HG03175 (cell line): ENCODE measurements at regions not wholly inside any gene's neighbourhood (a gene's known extent, or its start where the extent isn't known, plus 50 kb on each side); places are given as distances from the start of the nearest gene placed in this dataset.

Experiments used
- ATAC-seq: cut with Tn5 transposase; IDR thresholded peaks from one replicate; pipeline ENCODE4 v1.9.1; 2021; ENCODE audit warnings: mild to moderate bottlenecking, moderate library complexity; ENCODE audit not compliant: unreplicated experiment

DNA sequence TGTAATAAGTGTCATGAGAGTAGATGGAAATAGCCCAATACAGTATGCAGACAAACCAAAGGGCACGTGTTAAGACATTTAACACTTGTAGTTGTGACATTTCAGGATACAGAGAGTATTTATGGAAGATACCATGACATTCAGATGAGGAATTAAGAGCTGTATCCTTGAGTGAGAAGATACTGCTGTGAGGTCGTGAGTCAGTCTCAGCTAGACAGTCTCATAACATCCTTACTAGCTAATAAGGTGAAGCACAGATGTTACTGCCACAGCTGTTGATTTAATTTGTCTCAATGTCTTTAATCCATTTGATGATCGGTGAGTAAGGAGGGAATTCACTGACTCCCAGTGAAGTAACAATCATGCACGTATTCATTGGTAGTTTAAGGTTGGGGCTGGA lies 288.0 kb upstream of the AKR1E2 start:
- no peak for ATAC-seq

DNA sequence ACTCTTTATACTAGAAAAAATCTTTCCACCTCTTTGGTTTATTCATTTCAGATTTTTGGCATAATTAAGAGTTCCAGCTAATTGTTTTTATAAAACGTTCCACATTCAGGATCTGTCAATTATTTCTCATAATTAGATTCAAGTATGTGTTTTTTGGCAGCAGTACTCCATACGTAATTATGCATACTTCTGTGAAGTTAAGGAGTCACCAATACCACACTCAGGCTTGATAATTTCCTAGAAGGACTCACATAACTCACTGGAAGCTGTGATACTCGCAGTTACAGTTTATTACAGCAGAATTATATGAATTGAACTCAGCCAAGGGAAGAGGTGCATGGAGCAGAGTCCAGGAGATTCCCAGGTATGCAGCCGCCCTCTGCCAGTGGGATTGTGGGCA lies 290.5 kb upstream of the AKR1E2 start:
- ATAC-seq, result no peak

DNA sequence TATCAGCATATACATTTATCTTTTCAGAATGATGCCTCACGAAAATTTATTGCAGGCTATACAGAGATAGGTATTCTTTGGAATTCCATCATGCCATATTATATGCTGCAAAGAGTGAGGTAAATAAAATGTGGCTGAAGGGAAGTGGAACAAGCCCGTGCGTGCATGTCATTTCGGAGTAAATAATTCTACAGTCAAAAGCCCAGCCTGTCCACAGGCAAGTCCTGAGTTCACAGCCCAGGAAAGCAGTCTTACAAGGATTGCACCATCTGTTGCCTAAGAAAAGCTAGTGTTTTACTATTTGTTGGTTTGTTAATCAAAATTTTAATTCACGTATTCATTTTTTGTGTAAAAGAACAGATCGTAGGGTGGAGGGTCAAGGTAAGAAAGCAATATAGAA lies 292.4 kb upstream of the AKR1E2 start:
- no peak for ATAC-seq

DNA sequence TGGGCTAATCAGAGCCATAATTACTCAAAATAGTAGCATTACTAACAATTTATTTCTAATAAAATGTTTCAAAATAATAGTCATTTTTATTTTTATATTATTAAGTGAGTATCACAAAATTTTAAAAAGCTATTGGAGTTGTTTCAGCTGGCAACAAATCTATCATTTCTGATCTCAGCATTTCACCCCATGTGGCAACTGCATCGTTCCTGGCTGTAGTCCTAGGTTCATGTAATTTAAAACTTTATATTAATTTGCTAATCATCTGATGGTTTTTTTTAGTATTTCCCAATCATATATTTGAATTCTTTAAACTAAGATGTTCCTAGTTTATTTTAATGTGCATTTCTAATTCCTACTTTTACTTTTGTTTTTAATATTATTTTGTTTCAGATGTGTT lies 293.0 kb upstream of the AKR1E2 start:
- ATAC-seq, result no peak

DNA sequence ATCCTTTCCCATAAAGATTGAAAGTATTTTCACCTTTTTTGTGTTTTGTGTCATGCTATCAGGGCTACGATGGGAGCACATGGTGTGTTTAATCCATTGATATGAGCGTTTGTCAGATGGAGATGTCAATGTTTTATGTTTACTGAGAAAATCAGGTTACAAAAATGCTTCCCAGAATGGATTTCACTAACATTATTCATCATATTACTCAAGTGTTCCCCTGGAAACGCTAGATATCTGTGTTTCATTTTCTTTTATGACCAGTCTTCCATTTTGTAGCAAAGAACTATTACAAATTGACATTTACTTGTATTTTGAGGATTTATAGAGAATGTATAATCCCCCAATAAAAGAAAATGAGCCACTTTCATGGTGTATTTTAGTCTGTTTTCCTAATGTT lies 293.5 kb upstream of the AKR1E2 start:
- no peak for ATAC-seq

DNA sequence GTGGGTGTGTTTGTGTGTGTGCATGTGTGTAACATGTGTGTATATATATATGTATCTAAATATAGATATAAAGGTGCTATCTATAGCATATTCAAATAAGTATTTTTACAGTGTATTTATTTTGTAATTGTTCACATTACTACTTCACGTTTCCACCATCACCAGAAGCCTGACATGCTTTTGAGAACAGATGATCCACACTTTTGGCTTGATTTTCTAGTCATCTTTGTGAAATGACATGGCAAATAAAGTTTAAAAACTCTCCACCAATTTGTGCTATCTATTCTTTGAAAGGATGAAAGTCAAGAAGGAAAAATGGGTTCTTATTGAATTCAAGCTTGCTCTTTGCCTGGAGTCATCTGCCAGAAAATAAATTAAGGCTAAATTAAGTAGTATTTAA lies 294.0 kb upstream of the AKR1E2 start:
- no peak for ATAC-seq

DNA sequence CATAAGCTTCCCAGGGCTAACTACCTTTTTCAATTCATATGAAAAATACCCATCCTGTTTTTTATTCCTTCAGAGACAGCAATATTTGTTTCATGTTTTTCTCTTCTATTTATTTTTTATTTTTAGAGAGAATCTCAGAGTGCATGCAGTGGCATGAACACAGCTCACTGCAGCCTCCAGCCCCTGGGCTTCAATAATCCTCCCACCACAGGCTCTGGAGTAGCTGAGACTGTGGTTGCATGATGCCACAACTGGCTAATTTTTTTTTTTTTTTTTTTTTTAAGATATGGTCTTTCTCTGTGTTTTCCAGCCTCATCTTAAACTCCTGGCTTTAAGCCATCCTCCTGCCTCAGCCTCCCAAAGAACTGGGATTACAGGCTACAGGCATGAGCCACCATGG lies 296.7 kb upstream of the AKR1E2 start:
- no peak for ATAC-seq

DNA sequence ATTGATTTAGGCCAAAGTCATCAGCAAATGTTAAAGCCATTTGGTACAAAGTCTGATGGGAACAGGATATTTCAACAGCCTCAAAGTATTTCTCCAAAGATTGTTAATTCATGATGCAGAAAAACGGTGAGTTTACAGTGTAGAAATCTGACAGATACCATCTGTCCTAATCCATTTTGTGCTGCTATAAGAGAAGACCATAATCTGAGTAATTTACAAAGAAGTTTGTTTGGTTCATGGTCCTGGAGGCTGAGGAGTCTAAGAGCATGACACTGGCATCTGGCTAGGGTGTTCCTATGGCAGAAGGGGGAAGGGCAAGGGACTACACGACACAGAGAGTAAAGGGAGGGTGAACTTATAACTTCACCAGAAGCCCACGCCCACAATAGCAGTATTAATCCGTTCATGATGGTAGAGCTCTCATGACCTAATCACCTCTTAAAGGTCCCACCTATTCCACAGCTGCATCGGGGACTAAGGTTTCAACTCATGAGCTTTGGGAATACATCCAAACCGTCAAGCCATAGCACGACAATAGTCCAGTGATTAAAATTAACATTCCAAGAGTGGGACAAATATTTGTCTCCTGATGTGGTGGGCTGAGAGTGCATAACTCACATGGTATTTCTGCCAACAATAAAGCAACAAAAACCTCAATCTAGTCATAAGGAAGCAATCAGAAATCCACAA lies 298.6 kb upstream of the AKR1E2 start:
- no peak for ATAC-seq

DNA sequence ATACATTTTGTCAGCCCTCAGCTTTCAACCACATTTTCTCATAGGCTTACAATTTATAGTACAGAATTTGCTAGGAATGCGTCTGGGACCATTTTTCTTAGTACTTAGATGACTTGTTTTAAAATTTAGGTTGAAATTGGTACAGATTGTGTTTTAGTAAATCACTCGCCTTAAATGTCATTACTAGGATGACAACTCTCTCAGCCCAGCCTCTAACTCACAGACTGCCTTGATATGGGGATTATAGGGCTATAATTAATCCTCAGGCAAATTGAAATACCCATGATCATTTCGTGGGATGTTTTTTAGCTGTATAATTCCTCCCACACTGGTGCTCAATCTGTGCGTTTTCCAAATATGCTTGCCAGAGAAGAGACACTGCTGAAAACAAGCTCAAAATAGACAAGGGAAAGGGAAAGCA lies 299.7 kb upstream of the AKR1E2 start:
- ATAC-seq, result no peak

DNA sequence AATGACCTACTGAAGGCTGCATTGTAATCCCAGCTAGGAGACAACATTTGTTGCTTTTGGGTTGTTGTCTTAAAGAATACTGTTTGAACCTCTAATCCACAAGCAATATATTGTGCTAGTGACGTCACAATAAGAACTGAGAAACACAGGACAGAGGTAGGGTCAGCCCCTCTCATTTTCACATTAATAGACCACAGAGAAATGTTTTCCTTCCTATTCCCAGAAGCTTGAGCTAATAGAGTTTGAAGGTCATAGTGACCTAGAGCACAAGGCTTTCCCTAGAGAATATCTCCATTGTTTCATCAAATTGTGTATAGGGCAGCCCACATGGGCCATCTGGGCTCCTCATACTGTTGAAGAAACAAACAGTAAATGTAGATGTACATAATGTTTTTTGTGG lies 300.9 kb upstream of the AKR1E2 start:
- no peak for ATAC-seq

DNA sequence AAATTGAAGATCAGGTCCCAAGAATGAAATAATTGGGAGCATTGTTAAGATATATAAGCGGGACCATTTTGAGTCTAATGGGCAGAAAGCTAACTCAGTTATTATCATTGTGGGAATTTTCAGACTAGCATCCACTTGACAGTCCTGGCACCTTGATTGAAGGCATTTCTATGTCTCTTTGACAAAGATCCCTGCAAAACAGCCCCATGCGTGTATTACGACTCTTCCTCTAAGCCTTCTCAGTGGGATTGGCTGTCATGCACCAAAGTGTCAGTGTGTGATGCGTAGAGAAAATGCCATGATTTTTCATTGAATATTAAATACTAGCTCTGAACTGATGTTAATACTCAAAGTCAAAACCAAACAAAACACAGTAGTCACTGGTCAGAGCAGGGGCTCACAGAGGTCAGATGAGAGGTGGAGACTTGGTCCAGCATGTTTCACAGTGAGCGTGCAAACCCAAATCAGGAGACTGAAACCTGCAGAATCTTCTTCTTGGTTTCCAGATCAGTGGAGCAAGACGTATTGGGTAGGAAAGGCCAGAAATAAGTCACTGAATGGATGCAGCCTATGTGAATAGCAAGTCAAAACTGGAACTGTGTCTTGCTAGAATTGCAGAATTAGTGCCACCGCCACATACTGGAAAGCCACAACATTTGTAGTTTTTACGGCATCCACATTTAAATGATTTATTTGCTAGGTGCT lies 303.6 kb upstream of the AKR1E2 start:
- peak; percentile 90 for ATAC-seq

DNA sequence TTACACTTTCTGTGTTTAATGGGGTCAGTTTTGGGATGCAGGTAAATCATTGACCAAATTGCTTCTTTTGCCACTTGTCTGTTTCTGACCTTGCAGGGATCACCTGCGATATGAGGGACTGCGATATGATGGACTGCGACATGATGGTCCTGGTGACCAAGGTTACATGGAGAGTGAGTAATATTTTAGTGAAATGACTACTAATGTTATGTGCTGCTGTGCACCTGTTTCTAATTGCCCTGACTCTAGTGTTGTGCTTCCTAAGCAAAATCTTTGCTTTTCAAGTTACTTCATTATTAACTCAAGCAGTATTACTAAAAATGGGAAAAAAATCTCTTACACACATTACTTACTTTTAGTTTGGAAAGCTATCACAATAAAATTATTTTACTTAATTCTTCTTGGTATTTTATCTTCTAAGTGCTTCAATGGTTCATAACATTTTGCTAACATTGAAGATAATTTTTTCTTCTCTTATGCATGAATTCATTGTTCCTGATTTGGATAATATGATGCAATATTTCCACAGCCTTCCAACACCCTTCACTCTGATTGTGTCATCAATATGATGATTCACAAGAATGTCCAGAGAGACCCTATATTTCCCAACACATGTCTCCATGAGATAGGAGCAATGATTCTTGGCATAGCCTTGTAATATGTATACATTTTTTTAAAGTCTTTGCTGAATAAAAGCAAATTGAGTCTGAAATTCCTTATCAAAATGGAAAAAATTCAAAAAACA lies 306.2 kb upstream of the AKR1E2 start:
- no peak for ATAC-seq

DNA sequence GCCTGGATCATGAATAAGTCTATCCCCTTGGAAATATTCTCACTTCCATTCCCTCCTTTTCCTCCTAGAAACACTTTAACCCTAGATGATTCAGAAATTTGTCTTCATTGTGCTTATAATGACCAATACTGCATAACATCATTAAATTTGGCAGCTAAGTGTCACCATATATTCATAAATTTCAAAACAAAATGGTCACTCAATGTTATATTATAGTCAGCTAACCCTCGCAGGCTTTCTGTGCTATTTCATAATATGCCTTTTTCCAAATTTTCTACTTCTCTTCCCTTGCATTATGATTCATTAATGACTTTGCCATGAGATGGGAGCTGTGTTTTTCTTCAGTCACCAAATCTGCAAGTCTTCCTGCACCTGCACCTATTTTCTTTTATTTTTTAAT lies 308.3 kb upstream of the AKR1E2 start:
- ATAC-seq, result no peak

DNA sequence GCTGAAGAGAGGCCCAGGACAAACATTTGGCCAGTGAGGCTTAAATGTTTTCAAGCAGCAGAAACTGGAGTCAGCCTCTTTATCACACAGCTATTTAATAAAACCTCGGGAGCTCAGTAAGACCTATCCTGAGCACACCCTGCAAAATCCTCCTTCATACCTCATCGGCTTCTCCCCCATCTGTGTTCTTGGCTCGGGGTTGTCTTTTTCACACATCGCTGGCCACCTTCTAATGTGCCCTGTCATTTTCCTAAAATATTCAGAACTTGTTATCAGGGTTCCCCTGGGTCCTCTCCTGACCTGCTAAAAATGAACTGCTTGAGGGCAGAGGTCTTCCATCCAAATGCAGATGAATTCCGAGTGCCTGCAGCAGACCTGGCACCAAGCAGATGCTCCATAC lies 310.3 kb upstream of the AKR1E2 start:
- no peak for ATAC-seq

DNA sequence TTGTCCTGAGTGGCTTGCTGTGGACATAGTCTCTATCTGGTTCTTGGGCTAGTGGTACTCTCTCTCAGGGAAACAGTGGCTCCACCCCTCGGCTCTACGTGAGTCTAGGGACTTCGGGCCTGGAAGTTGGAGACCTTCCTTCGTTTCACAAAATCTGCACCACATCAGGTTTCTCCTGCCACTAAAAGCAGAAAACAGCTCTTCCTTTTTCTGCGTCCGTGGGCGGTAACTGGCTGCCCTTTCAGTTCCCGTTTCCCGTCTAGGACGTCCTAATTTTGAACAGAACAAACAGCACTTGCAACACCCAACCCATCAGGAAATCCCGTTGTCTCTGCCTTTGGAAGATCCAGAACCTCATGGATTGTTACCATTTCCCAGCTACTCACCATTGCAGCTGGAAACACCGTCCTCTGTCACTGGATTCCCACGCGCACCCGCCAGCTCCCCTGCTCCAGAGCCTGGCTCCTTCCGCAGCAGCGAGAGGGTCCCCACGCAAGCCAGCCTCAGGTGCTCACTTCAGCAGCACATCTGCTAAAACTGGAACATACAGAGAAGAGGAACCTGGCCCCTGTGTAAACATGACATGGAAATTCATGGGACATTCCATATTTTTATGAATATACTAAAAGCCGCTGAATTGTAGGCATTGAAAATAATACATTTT lies 311.4 kb upstream of the AKR1E2 start:
- peak; percentile 71 for ATAC-seq

DNA sequence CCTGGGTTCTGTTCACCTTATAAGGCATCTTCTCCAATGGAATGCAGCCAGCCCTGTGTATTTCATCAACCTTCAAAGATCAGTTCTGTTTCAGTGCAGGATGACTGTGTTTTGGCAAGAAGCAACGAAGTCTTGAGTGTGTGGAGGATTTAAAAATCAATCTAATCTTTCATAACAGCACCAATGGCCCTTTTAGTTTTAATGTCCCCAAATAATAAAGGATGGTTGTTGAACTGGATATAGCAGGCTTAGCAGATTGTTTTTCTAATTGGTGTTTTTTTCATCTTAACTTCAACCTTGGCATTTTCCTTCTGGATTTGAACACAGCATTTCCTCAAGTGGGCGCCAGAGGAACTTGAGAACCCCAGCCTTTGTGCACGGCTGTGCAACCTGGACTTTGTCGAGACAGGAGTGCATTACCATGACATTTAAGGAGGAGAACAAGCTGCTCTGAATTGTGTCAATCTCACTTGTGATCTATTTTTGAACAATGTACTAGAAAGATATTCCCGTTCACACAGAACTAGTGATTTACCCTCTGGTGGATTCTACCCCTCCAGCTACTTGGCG lies 313.3 kb upstream of the AKR1E2 start:
- no peak for ATAC-seq

DNA sequence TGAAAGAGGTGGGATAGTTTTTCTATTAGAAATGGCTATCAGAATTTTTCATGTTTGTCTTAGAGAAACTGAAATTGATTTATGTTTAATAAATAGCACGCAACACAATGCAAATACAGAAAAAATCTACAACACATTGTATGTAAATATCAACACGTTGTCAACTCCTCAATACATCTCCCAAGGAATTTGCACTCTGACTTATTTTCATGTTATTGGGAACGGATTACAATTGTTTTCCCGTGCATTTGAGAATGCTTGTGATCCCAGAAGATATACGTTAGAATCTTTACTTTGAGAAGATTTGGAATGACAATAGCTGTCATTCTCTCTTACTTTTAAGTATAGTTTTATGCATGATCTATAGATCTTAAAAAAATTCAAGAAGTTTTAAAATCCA lies 313.8 kb upstream of the AKR1E2 start:
- no peak for ATAC-seq

DNA sequence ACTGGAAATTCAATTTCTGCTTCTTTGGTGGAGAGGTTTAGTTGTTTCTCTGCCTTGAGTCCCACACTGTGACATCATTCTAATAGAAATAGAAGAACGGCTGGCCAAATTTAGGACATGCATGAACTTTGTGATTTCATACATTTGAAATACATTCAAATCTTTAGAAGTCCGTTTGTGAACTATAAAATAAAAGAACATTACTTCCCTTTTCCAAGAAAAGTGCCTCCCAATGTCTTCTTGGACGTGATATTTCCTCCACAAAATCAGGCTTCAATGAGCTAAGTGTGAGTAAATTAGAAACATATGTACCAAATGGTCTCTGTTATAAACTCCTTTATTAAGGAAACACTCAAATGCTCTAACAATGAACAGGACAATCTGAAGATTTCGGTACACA lies 314.5 kb upstream of the AKR1E2 start:
- ATAC-seq, result no peak

DNA sequence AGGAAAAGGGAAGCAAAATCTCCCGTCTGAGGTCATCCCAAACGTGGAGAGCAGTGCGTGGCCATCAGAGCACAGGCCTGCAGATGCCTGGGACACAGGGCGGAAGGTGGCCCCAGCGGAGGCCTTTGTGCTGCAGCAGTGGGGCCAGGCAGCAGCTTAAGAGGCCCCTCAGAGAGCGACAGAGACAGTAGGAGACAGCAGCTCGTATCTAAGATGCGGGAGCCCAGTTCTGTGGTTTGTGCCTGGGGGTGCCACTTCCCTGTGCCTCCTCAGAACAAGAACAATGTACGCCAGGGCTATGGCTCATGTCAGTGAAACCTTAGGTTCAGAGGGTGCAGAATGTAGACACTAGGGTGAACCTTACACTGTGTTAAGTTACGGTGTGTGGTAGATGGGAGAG lies 316.6 kb upstream of the AKR1E2 start:
- ATAC-seq, result no peak

DNA sequence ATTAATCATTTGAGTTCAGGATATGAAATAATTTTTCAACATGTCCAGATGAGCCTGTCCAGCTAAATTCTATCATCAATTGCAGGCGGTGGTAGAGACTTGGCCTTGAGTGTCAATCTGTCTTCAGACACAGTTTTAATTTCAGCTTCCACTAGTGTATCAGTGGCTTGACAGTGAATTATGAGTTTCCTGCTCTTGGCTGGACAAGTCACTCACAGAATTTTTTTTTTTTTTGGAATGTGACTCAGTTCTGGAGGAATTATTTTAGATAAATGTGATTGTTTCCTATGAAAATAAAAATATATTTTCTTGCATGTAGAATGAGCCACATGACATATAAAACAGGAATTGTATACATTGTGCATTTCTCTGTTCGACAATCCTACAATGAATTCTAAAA lies 319.9 kb upstream of the AKR1E2 start:
- ATAC-seq, result no peak

DNA sequence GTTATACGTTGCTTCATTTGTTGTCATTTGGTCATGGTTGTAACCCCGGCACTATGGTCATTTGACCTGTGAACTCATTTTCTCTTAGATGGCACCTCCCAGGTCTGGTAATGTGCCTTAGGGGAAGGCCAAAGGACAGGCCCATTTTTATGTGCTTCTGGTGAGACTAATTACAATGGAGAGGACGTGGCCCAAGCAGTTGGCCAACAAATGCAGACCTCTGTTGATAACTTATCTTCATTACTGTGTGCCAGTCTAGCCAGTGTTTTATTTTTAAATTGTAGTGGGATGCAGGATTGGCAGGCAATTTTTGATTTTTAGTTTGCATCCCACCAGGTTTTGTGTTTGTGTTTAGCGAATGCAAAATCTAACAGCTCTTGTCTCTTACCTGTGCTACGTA lies 321.5 kb upstream of the AKR1E2 start:
- ATAC-seq, result no peak
